ENCODE measurements at regions not wholly inside any gene's neighbourhood (a gene's known extent, or its start where the extent isn't known, plus 50 kb on each side); places are given as distances from the start of the nearest gene placed in this dataset.

DNA sequence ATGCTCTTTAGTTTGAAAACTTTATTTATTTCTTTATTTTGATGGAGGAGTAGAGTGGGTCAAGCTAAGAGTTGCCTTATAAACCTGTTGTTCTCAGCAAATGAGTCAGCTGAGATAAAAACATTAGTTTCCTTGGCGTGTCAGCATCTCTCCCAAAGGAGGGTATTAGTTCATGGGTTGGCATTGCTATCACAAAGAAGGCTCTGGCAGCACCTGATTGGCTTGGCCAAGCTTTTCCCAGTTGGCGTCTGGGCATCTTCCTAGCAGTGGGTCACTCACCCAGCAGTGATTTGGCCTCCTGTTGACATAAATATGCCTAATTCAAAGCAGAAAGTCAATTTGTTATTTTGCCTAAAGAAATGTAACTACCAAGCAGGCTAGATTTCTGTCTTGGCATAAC lies 200.7 kb upstream of the TNP1 start:
- TF ChIP-seq, protein P1, sequence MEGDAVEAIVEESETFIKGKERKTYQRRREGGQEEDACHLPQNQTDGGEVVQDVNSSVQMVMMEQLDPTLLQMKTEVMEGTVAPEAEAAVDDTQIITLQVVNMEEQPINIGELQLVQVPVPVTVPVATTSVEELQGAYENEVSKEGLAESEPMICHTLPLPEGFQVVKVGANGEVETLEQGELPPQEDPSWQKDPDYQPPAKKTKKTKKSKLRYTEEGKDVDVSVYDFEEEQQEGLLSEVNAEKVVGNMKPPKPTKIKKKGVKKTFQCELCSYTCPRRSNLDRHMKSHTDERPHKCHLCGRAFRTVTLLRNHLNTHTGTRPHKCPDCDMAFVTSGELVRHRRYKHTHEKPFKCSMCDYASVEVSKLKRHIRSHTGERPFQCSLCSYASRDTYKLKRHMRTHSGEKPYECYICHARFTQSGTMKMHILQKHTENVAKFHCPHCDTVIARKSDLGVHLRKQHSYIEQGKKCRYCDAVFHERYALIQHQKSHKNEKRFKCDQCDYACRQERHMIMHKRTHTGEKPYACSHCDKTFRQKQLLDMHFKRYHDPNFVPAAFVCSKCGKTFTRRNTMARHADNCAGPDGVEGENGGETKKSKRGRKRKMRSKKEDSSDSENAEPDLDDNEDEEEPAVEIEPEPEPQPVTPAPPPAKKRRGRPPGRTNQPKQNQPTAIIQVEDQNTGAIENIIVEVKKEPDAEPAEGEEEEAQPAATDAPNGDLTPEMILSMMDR (IDR thresholded peaks at IDR 0.05; ENCODE audit: control insufficient read depth, insufficient read depth, low read depth, low read length, missing control alignments), result no peak
- DNase-seq (ENCODE audit: low read depth), result no peak
- no peak overlapping the region for H3K4me3 ChIP-seq (ENCODE audit: control insufficient read depth, low read depth, low read length)

DNA sequence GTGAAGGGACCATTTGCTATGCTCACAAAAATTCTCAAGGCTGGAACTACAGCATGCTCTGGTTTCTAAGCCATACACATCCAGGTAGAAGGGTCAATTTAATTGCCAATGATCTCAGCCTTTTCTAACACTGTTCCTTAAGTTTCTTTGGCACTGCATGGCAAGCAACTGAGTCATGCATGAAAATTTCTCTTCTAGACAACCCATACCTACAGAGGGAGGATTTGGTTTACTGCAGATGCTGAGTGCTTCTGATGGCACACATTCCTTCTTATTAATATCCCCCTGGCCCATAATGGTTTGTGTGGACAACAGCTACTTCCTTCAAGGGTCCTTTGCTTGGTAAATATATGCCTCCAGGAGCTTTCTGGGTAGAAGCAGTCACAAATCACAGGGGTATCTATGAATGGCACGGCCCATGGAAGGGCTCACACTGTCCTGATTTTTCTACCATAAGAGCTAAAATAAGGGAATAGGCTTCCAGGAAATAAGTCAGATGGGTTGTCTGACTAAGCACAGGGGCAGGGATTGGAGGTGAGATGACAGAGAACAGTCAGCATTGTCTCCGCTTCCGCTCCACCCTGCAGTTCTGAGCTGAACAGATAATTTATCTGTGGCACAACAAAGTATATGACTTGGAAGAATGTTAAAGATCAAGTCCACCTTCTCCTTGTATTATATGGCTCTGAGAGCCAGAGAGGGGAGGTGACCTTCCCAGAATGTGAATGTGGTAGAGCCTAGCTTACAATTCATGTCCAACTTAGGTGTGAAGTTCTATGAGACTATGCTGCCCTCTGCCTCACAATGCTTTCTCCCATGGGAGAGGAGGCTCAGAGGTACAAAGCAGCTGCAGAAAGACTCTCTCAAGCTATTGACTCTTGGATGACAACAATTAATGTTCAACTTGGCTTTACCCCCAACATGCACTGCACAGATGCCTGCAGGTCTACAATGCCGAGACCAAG lies 199.2 kb upstream of the TNP1 start:
- H3K4me3 ChIP-seq (ENCODE audit: control insufficient read depth, low read depth, low read length), result no peak overlapping the region
- TF ChIP-seq, protein P1 (IDR thresholded peaks at IDR 0.05; ENCODE audit: control insufficient read depth, insufficient read depth, low read depth, low read length, missing control alignments), result no peak
- DNase-seq (ENCODE audit: low read depth), result no peak

DNA sequence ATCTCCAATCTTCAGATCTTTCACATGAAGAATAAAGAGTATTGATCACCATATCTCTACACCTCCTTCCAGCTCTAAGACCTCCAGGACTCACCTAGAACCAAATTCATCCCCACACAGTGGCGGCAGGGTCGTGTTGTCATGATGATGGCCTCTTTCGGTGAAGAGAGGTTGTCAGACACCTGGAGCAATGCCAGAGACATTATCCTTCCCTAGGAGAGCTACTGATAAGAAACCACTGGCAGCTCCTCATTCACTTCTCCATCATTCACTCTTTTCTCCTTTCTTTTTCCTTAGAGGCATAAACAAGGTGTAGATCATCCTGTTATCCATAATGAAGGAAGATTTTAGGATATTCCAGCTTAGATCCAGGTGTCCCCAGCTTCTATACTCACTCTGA lies 197.9 kb upstream of the TNP1 start:
- no peak overlapping the region for H3K4me3 ChIP-seq (ENCODE audit: control insufficient read depth, low read depth, low read length)
- DNase-seq (ENCODE audit: low read depth), result no peak
- TF ChIP-seq, protein P1 (IDR thresholded peaks at IDR 0.05; ENCODE audit: control insufficient read depth, insufficient read depth, low read depth, low read length, missing control alignments), result no peak

DNA sequence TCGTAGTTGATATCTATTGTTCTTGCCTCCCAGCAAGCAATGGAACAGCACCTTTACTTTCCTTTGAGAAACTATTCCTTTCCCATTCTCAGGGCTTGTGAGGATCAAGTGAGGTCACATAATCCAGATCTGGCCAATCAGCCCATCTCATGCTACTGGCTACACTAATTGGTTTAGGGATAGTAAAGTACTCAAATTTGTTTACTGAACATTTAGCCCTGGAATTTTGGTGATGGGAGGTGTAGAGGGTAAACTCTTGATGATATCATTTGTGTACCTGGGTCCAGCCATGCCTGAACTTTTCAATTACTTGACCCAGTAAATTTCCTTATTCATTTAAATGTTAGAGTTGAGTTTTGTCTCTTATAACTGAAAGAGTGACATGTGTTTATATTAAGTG lies 195.8 kb upstream of the TNP1 start:
- TF ChIP-seq, protein P1 (IDR thresholded peaks at IDR 0.05; ENCODE audit: control insufficient read depth, insufficient read depth, low read depth, low read length, missing control alignments), result no peak
- no peak for DNase-seq (ENCODE audit: low read depth)
- H3K4me3 ChIP-seq (ENCODE audit: control insufficient read depth, low read depth, low read length), result no peak overlapping the region

DNA sequence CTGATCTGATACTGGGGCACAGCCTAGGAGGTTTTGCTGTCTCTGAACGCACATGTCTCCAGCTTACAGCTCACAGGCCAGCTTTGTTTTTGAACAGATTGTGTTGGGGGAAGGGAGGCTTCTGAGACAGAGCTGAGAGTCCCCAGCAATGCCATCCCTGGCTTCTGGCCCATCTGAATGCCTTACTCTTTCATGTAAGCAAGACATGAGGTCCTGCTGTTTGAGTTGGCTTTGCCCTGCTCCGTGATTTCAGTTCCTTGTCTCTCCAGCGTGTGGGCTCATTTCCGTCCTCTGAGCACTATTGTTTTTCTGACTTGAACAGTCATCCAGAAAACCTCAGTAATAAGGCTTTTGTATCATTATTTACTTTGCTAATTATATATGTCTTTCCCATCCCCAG lies 194.9 kb upstream of the TNP1 start:
- no peak for DNase-seq (ENCODE audit: low read depth)
- H3K4me3 ChIP-seq (ENCODE audit: control insufficient read depth, low read depth, low read length), result no peak overlapping the region
- TF ChIP-seq, protein P1 (IDR thresholded peaks at IDR 0.05; ENCODE audit: control insufficient read depth, insufficient read depth, low read depth, low read length, missing control alignments), result no peak

DNA sequence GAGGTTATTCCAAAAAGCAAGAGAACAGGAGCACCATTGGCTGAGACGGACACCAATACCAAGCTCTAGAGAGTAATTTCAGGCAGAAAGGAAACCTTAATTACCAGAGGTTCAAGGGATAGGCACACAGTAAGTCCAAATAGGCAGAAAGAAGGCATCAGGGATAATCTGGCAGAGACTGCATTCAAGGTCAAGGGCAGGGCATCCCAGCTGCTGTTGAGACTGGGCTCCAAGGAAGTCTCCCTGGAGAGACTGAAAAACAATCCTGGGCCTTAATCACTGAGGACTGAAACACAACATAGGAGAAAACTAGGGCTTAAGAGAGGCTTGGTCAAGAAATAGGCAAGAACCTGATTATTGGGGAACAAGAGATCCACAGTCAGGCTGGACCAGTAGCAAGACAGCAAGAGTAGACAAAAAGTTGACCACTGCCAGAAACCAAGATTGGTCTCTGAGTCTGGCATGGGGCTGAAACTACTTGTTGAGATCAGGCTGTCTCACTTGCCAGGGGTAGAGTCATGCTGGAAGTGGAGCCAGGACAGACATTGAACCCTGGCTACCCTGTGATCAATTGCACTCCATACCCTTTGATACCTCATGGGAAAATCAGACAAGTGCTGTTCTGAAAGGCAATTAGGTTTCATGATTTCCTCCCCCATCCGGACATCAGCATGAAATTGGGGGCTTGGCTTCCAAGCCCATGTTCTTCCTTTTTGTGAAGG lies 193.2 kb upstream of the TNP1 start:
- no peak for DNase-seq (ENCODE audit: low read depth)
- no peak overlapping the region for H3K4me3 ChIP-seq (ENCODE audit: control insufficient read depth, low read depth, low read length)
- TF ChIP-seq, protein P1 (IDR thresholded peaks at IDR 0.05; ENCODE audit: control insufficient read depth, insufficient read depth, low read depth, low read length, missing control alignments), result no peak
